GM12878 (cell line): ENCODE measurements at regions not wholly inside any gene's neighbourhood (a gene's known extent, or its start where the extent isn't known, plus 50 kb on each side); places are given as distances from the start of the nearest gene placed in this dataset.

Experiments
- ATAC-seq: fragments of 200-7000 bp; cut with Tn5 transposase; 3 replicates; pipeline ENCODE4 v1.9.1; 2020; ENCODE audit warnings: mild to moderate bottlenecking, moderate library complexity
- BruUV-seq: library from RNA; stranded (reverse); fragments of 400-500 nt; replicated peaks from 2 replicates; lab custom pipeline; 2021; lab: Mats Ljungman, UMichigan
- CTCF ChIA-PET: fragments of 300-600 bp; sonication (Branson Sonifier 250); formaldehyde crosslinking; extraction: SDS; loops from one replicate; lab custom pipeline; 2021; ENCODE audit warnings: inconsistent platforms; lab: Yijun Ruan, JAX
- POLR2A ChIA-PET: fragments of 350-600 bp; formaldehyde crosslinking; extraction: SDS; loops from one replicate; lab custom pipeline; 2021; ENCODE audit warnings: inconsistent platforms; lab: Charles Lee
- RAD21 ChIA-PET: fragments of 300-600 bp; sonication (Branson Sonifier 250); formaldehyde crosslinking; loops from one replicate; lab custom pipeline; 2023; ENCODE audit warnings: antibody characterized with exemption; ENCODE audit not compliant: unreplicated experiment; lab: Charles Lee
- SMC1A ChIA-PET: fragments of 300-600 bp; sonication (Branson Sonifier 250); formaldehyde crosslinking; loops from one replicate; lab custom pipeline; 2023; ENCODE audit not compliant: unreplicated experiment, uncharacterized antibody; lab: Charles Lee
- DNase-seq: peaks from one replicate; pipeline ENCODE4 v3.0.0-alpha.2; 2011; ENCODE audit warnings: low read depth, low spot score
- FAIRE-seq: peaks from 3 replicates; lab custom pipeline; 2011; peaks lifted over from hg19 to GRCh38; lab: Jason Lieb, UNC
- H2AFZ ChIP-seq: 2 replicates; pipeline ENCODE4 v1.6.0; 2011; ENCODE audit warnings: low read depth, low read length, control low read depth; ENCODE audit not compliant: control insufficient read depth
- H3K27ac ChIP-seq: 2 replicates; pipeline ENCODE4 v1.5.1; 2011; ENCODE audit warnings: control low read depth; ENCODE audit not compliant: control insufficient read depth, insufficient read depth
- H3K27me3 ChIP-seq, 2 experiments: replicated peaks in 1 of 2; 2 replicates each; pipeline versions ENCODE4 v1.6.0 to v1.6.1; 2011; ENCODE audit warnings: low read length in 1 of 2; ENCODE audit not compliant: control insufficient read depth in 2 of 2, insufficient read depth in 2 of 2
- H3K36me3 ChIP-seq, 2 experiments: 2 replicates each; pipeline ENCODE4 v1.5.1; 2011; ENCODE audit warnings: low read length in 1 of 2; ENCODE audit not compliant: control insufficient read depth in 2 of 2, insufficient read depth in 2 of 2
- H3K4me1 ChIP-seq: 2 replicates; pipeline ENCODE4 v1.6.1; 2011; ENCODE audit warnings: mild to moderate bottlenecking, low read length, moderate library complexity, mixed read lengths; ENCODE audit not compliant: control insufficient read depth, insufficient read depth
- H3K4me2 ChIP-seq: 2 replicates; pipeline ENCODE4 v1.6.0; 2011; ENCODE audit warnings: control low read depth; ENCODE audit not compliant: control insufficient read depth, insufficient read depth
- H3K4me3 ChIP-seq: fragments of 200-600 bp; sonication (generic); 2 replicates; pipeline ENCODE4 v1.5.1; 2016
- H3K79me2 ChIP-seq: 2 replicates; pipeline ENCODE4 v1.6.0; 2011; ENCODE audit warnings: low read length; ENCODE audit not compliant: control insufficient read depth, insufficient read depth
- H3K9ac ChIP-seq: 2 replicates; pipeline ENCODE4 v1.8.0; 2011; ENCODE audit warnings: low read length, control low read depth, mixed read lengths; ENCODE audit not compliant: control insufficient read depth, insufficient read depth
- H3K9me3 ChIP-seq: replicated peaks from 3 replicates; pipeline ENCODE4 v1.5.1; 2011; ENCODE audit warnings: mild to moderate bottlenecking, low read length; ENCODE audit not compliant: control insufficient read depth, insufficient read depth
- H4K20me1 ChIP-seq: 2 replicates; pipeline ENCODE4 v1.6.0; 2011; ENCODE audit not compliant: control insufficient read depth, insufficient read depth
- ASH2L ChIP-seq: fragments of 300-600, 200-600 bp; sonication (generic); IDR thresholded peaks from 2 replicates; pipeline ENCODE4 v1.6.1; 2017; ENCODE audit warnings: low read depth, mild to moderate bottlenecking, borderline replicate concordance
- BCL11A ChIP-seq: IDR thresholded peaks from 2 replicates; pipeline ENCODE4 v1.6.1; 2011; ENCODE audit warnings: low read depth, low read length
- CREB1 ChIP-seq: IDR thresholded peaks from 2 replicates; pipeline ENCODE4 v1.6.1; 2012; ENCODE audit warnings: low read depth, mild to moderate bottlenecking, inconsistent platforms
- FOXM1 ChIP-seq: IDR thresholded peaks from 2 replicates; pipeline ENCODE4 v1.6.1; 2012; ENCODE audit warnings: low read depth, mild to moderate bottlenecking, inconsistent platforms, low read length, moderate library complexity
- IKZF2 ChIP-seq, 2 experiments: fragments of 450-650 bp; IDR thresholded peaks; 2 replicates each; pipeline ENCODE4 v1.6.1; 2017; ENCODE audit warnings: mild to moderate bottlenecking in 2 of 2, moderate library complexity in 2 of 2
- NFIC ChIP-seq: IDR thresholded peaks from 2 replicates; pipeline ENCODE4 v1.6.1; 2012; ENCODE audit warnings: low read depth, mild to moderate bottlenecking, inconsistent platforms, low read length, moderate library complexity
- SRF ChIP-seq, 2 experiments: IDR thresholded peaks; 2 replicates each; pipeline ENCODE4 v1.6.1; 2011; ENCODE audit warnings: low read depth in 2 of 2, low read length in 2 of 2, mild to moderate bottlenecking in 1 of 2, moderate library complexity in 1 of 2
- WGBS: methylation state at CpG from one replicate; pipeline ENCODE4 v1.1.6; 2016; ENCODE audit warnings: low lambda C conversion rate; ENCODE audit not compliant: insufficient replicate concordance, insufficient coverage; ENCODE audit errors: missing lambda C conversion rate; 5-methylcytosine and 5-hydroxymethylcytosine counted together
- in situ Hi-C: fragments of 300-500 bp; cut with MboI; formaldehyde crosslinking; loops from 9 replicates; pipeline ENCODE4 v1.14.3; 2018; ENCODE audit warnings: mixed read lengths
- intact Hi-C: fragments of 100-400 bp; cut with micrococcal nuclease; formaldehyde crosslinking; loops from one replicate; pipeline ENCODE4 v1.14.2; 2022; ENCODE audit not compliant: unreplicated experiment
- TF ChIP-seq, protein P1 (sequence below): fragments of 450-650 bp; IDR thresholded peaks from 2 replicates; pipeline ENCODE4 v1.6.1; 2017; ENCODE audit warnings: mild to moderate bottlenecking, low read depth, inconsistent platforms; ENCODE audit not compliant: poor library complexity, severe bottlenecking
- TF ChIP-seq, protein P2 (sequence below): fragments of 450-650 bp; formaldehyde crosslinking; IDR thresholded peaks from 2 replicates; pipeline ENCODE4 v1.4.0; 2022; ENCODE audit warnings: mild to moderate bottlenecking, moderate library complexity
- TF ChIP-seq, protein P3 (sequence below): IDR thresholded peaks from 2 replicates; pipeline ENCODE4 v1.6.1; 2012; ENCODE audit warnings: mild to moderate bottlenecking, low read depth, low read length
- TF ChIP-seq, protein P4 (sequence below): fragments of 450-650 bp; IDR thresholded peaks from 2 replicates; pipeline ENCODE4 v1.6.1; 2017; ENCODE audit warnings: low read depth, mild to moderate bottlenecking, moderate library complexity
- TF ChIP-seq, protein P5 (sequence below): IDR thresholded peaks from 2 replicates; pipeline ENCODE4 v1.6.1; 2011; ENCODE audit warnings: borderline replicate concordance, low read depth, mild to moderate bottlenecking, moderate library complexity, low read length; ENCODE audit not compliant: insufficient read depth, poor library complexity, severe bottlenecking

DNA sequence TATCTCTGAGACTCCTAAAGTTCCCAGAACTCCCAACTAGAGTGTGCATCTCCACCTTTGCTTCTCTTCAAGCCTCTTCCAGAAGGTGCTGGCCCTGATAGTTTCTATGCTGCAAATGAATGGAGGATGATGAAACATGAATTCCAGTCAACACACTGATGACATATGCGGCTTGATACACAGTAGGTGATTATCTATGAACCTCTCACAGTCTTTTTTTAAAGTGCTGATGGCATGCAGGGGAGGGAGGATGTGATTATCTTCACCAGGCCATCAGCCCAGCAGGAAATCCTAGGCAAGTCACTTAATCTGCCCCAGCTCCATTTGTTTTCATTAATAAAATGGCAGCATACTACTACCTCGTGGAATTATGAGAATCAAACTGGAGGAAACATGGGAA is 548.5 kb downstream of the SOX6 start:
- H3K9me3 ChIP-seq, result no peaks in the 10 kb centered on the region
- intact Hi-C loops, result no loop called here
- no peak overlapping the region for H2AFZ ChIP-seq
- CTCF ChIA-PET, result interaction anchor here (0.7 kb wide), 1 partner anchor 91 kb away, joined by 3 read pairs; no protein-coding TSS in a partner anchor
- DNase-seq (no peak), ATAC-seq (no peak), FAIRE-seq (no peak)
- H3K27ac ChIP-seq, result no peak overlapping the region
- POLR2A ChIA-PET, result no interaction called here
- 3% methylated on average over 2 of the region's 2 CpGs for WGBS
- SMC1A ChIA-PET, result no interaction called here
- no peak overlapping the region for H3K4me3 ChIP-seq
- H4K20me1 ChIP-seq, result no peaks in the 10 kb centered on the region
- H3K4me2 ChIP-seq, result no peak overlapping the region
- in situ Hi-C loops, result no loop called here
- RAD21 ChIA-PET, result no interaction called here
- H3K27me3 ChIP-seq, result no peaks in the 10 kb centered on the region
- no peaks in the 10 kb centered on the region for H3K36me3 ChIP-seq
- no peaks in the 10 kb centered on the region for H3K4me1 ChIP-seq
- BruUV-seq, result no TSS peak
- H3K9ac ChIP-seq, result no peak overlapping the region
- no peaks in the 10 kb centered on the region for H3K79me2 ChIP-seq
- TF ChIP-seq BCL11A, result no peak
- TF ChIP-seq, protein P1, sequence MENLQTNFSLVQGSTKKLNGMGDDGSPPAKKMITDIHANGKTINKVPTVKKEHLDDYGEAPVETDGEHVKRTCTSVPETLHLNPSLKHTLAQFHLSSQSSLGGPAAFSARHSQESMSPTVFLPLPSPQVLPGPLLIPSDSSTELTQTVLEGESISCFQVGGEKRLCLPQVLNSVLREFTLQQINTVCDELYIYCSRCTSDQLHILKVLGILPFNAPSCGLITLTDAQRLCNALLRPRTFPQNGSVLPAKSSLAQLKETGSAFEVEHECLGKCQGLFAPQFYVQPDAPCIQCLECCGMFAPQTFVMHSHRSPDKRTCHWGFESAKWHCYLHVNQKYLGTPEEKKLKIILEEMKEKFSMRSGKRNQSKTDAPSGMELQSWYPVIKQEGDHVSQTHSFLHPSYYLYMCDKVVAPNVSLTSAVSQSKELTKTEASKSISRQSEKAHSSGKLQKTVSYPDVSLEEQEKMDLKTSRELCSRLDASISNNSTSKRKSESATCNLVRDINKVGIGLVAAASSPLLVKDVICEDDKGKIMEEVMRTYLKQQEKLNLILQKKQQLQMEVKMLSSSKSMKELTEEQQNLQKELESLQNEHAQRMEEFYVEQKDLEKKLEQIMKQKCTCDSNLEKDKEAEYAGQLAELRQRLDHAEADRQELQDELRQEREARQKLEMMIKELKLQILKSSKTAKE, result no peak
- TF ChIP-seq, protein P2, sequence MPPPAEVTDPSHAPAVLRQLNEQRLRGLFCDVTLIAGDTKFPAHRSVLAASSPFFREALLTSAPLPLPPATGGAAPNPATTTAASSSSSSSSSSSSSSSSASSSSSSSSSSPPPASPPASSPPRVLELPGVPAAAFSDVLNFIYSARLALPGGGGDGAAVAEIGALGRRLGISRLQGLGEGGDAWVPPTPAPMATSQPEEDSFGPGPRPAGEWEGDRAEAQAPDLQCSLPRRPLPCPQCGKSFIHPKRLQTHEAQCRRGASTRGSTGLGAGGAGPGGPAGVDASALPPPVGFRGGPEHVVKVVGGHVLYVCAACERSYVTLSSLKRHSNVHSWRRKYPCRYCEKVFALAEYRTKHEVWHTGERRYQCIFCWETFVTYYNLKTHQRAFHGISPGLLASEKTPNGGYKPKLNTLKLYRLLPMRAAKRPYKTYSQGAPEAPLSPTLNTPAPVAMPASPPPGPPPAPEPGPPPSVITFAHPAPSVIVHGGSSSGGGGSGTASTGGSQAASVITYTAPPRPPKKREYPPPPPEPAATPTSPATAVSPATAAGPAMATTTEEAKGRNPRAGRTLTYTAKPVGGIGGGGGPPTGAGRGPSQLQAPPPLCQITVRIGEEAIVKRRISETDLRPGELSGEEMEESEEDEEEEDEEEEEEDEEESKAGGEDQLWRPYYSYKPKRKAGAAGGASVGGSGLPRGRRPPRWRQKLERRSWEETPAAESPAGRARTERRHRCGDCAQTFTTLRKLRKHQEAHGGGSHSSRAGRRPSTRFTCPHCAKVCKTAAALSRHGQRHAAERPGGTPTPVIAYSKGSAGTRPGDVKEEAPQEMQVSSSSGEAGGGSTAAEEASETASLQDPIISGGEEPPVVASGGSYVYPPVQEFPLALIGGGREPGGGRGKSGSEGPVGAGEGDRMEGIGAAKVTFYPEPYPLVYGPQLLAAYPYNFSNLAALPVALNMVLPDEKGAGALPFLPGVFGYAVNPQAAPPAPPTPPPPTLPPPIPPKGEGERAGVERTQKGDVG (CRISPR knock-in tag), result no peak
- no peak for TF ChIP-seq IKZF2 (IDR thresholded peaks at IDR 0.05)
- no peak for TF ChIP-seq FOXM1
- no peak for TF ChIP-seq NFIC
- TF ChIP-seq ASH2L, result no peak
- TF ChIP-seq, protein P3, sequence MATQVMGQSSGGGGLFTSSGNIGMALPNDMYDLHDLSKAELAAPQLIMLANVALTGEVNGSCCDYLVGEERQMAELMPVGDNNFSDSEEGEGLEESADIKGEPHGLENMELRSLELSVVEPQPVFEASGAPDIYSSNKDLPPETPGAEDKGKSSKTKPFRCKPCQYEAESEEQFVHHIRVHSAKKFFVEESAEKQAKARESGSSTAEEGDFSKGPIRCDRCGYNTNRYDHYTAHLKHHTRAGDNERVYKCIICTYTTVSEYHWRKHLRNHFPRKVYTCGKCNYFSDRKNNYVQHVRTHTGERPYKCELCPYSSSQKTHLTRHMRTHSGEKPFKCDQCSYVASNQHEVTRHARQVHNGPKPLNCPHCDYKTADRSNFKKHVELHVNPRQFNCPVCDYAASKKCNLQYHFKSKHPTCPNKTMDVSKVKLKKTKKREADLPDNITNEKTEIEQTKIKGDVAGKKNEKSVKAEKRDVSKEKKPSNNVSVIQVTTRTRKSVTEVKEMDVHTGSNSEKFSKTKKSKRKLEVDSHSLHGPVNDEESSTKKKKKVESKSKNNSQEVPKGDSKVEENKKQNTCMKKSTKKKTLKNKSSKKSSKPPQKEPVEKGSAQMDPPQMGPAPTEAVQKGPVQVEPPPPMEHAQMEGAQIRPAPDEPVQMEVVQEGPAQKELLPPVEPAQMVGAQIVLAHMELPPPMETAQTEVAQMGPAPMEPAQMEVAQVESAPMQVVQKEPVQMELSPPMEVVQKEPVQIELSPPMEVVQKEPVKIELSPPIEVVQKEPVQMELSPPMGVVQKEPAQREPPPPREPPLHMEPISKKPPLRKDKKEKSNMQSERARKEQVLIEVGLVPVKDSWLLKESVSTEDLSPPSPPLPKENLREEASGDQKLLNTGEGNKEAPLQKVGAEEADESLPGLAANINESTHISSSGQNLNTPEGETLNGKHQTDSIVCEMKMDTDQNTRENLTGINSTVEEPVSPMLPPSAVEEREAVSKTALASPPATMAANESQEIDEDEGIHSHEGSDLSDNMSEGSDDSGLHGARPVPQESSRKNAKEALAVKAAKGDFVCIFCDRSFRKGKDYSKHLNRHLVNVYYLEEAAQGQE, result no peak
- no peak for TF ChIP-seq SRF (IDR thresholded peaks at IDR 0.05; ENCODE audit: low read depth in 2 of 2, low read length in 2 of 2)
- TF ChIP-seq CREB1, result no peak
- TF ChIP-seq, protein P4, sequence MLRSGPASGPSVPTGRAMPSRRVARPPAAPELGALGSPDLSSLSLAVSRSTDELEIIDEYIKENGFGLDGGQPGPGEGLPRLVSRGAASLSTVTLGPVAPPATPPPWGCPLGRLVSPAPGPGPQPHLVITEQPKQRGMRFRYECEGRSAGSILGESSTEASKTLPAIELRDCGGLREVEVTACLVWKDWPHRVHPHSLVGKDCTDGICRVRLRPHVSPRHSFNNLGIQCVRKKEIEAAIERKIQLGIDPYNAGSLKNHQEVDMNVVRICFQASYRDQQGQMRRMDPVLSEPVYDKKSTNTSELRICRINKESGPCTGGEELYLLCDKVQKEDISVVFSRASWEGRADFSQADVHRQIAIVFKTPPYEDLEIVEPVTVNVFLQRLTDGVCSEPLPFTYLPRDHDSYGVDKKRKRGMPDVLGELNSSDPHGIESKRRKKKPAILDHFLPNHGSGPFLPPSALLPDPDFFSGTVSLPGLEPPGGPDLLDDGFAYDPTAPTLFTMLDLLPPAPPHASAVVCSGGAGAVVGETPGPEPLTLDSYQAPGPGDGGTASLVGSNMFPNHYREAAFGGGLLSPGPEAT, result no peak
- TF ChIP-seq, protein P5, sequence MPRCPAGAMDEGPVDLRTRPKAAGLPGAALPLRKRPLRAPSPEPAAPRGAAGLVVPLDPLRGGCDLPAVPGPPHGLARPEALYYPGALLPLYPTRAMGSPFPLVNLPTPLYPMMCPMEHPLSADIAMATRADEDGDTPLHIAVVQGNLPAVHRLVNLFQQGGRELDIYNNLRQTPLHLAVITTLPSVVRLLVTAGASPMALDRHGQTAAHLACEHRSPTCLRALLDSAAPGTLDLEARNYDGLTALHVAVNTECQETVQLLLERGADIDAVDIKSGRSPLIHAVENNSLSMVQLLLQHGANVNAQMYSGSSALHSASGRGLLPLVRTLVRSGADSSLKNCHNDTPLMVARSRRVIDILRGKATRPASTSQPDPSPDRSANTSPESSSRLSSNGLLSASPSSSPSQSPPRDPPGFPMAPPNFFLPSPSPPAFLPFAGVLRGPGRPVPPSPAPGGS, result no peak
